ENCODE measurements at regions not wholly inside any gene's neighbourhood (a gene's known extent, or its start where the extent isn't known, plus 50 kb on each side); places are given as distances from the start of the nearest gene placed in this dataset.

GRCh38 chrY:15689994-15690393 is 1165.7 kb downstream of the NLGN4Y start:
- DNase-seq = no peak

GRCh38 chrY:15702131-15702530 is 1177.8 kb downstream of the NLGN4Y start:
- DNase-seq = no peak

DNA sequence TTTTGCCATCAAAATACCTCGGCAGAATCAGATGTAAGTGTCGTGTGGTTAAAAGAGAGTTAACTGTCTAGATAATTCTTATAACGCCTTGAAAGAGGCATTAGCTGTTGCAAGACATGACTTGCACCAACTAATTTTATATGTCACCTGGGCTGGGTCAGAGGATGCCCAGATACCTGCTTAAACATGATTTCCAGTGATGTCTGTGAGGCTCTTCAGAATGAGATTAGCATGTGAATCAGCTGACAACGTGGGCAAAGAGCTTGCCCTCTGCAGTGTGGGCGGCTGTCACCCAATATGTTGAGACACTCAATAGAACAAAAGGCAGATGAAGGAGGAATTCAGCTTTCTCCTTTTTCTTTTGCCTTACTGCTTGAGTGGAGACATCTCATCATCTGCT is 1180.6 kb downstream of the NLGN4Y start:
- DNase-seq = no peak

DNA sequence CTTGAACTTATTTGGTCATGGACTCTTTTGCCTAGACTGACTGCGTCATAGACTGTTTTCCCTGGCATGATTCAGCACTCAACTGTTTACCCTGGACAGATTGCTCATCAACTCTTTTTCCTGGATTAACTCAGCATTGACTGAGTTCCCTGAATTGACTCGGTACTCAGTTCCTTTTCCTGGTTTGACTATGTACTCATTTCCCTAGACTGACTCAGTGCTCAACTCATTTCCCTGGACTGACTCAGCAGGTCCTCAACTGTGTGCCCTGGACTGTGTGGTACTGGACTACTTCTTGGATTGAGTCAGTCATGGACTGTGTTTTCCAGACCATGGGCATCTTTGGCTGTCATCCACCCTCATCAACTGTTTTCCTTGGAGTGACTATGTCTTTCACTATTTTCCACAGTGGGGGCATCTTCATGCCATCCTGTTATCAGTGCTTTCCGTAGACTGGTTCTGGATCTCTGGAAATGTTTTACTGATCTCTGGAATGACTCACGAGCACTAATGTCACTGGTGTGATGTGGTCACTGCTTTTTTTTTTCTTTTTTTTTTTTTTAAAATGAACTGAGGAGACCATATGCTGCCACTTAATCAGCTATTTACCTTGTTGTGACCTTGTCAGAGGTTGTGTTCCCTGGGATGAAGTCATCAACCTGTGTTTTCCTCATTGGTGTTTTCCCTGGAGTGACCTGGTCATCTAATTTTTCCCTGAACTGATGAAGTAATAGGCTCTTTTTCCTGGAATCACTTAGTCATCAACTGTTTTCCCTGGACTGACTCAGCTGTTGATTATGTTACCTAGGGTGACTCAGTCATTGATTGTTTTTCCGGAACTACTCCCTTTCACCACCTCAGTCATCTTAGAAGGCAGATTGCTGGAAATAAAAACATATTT is 1225.5 kb downstream of the NLGN4Y start:
- no peak for DNase-seq

GRCh38 chrY:15751001-15751400 is 1226.7 kb downstream of the NLGN4Y start:
- DNase-seq = no peak

- DNase-seq = no peak
Observed at GRCh38 chrY:15756266-15756665, 1231.9 kb downstream of the NLGN4Y start.

DNA sequence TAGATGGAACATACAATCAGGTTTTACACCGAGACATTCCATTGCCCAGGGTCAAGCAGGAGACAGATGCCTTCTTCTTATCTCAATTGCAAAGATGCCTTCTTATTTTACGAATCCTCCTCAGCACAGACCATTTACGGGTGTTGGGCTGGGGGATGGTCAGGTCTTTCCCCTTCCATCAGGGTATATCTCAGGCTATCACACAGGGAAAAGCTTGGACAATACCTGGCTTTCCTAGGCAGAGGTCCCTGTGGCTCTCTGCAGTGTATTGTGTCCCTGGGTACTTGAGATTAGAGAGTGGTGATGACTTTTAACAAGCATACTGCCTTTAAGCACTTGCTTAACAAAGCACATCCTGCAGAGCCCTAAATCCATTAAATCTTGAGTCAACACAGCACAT is 1249.2 kb downstream of the NLGN4Y start:
- DNase-seq = no peak

DNA sequence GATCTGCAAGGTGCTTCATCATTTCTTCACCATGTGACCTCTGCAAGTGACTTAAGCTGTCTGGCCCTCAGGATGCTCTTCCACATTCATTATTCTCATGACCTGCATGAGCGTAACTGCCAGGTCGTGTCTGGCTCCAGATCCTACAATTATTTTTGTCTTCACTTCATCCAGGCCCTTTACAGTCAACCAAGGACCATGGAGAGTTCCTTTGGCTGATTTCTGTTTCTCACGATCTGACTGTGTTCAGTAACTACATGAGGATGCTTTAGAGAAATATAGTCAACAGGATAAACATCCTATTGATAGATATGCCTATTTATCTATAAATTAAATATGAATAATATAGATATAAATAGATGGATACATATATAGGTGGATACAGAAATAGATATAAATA is 1251.6 kb downstream of the NLGN4Y start:
- DNase-seq = no peak

DNA sequence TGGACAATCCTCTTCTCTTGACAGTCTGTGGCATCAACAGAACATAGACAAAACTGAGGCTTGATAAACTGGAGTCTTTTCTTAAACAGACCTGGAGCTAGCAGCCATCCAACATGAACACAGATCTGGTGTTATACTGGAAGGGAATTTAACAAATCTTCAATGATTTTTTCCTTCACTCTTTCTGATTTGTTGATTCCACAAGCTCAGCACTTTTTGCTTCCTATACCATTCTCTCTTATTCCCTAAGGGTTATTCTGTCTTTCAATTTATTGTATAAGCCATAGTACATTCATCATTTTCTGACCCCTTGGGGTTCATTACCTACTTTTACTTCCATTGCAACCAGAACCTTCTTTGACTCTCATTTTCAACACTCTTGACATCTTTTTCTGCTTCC is 1255.6 kb downstream of the NLGN4Y start:
- DNase-seq = no peak

- no peak for DNase-seq
Observed at GRCh38 chrY:15800021-15800420, 1275.7 kb downstream of the NLGN4Y start.

DNA sequence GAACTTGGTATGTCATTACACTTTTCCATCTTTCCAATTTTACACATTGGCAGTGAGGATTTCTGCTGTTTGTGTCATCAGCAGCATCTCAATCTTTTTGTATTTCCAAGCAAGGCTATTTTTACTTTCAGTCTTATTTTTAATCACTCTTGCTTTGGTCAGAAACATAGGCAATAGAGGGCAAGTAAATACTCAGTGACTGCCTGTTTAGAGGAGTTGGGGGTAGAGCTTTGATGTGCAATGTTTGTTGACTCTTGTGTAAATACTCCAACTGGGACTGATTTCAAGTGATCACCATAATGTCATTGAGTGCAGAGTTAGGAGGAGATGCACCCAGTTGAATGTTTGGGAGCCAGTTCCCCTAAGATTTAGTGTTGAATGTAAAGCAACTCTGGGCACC is 1281.7 kb downstream of the NLGN4Y start:
- DNase-seq = no peak

GRCh38 chrY:15814241-15814640 is 1289.9 kb downstream of the NLGN4Y start:
- DNase-seq = no peak

Measured in activated effector memory CD4-positive, alpha-beta T cell treated with anti-CD3 and anti-CD28 coated beads, Interleukin-2, amount 50 U/mL, for 16 hours (primary cell).